ENCODE measurements at regions not wholly inside any gene's neighbourhood (a gene's known extent, or its start where the extent isn't known, plus 50 kb on each side); places are given as distances from the start of the nearest gene placed in this dataset.

- TF ChIP-seq ZBTB7A (IDR thresholded peaks at IDR 0.05; ENCODE audit: low read depth) (no peak), USF1 (IDR thresholded peaks at IDR 0.05) (no peak), RAD21 (IDR thresholded peaks at IDR 0.05; ENCODE audit: low read depth) (no peak), FOXM1 (IDR thresholded peaks at IDR 0.05; ENCODE audit: borderline replicate concordance, low read depth) (no peak)
These were observed 1410.1 kb upstream of the ATXN8OS start for GRCh38 chr13:68697551-68697950.

GRCh38 chr13:68696907-68697306 lies 1410.7 kb upstream of the ATXN8OS start:
- TF ChIP-seq NFIC (IDR thresholded peaks at IDR 0.05) = no peak
- no peak for TF ChIP-seq TAF1 (IDR thresholded peaks at IDR 0.05; ENCODE audit: low read depth)
- TF ChIP-seq CREB1 (IDR thresholded peaks at IDR 0.05; ENCODE audit: low read depth) = no peak
- no peak for TF ChIP-seq YY1 (IDR thresholded peaks at IDR 0.05; ENCODE audit: low read depth)
- no peak for TF ChIP-seq EP300 (IDR thresholded peaks at IDR 0.05; ENCODE audit: borderline replicate concordance)
- TF ChIP-seq ZBTB7A (IDR thresholded peaks at IDR 0.05; ENCODE audit: low read depth) = no peak
- no peak for TF ChIP-seq FOXM1 (IDR thresholded peaks at IDR 0.05; ENCODE audit: borderline replicate concordance, low read depth)
- no peak for TF ChIP-seq TEAD4 (IDR thresholded peaks at IDR 0.05)

GRCh38 chr13:68692049-68692448 lies 1415.6 kb upstream of the ATXN8OS start:
- TF ChIP-seq USF1 (IDR thresholded peaks at IDR 0.05) = no peak
- no peak for TF ChIP-seq ZBTB7A (IDR thresholded peaks at IDR 0.05; ENCODE audit: low read depth)
- TF ChIP-seq FOXM1 (IDR thresholded peaks at IDR 0.05; ENCODE audit: borderline replicate concordance, low read depth) = no peak
- no peak for TF ChIP-seq EP300 (IDR thresholded peaks at IDR 0.05; ENCODE audit: borderline replicate concordance)
- no peak for TF ChIP-seq RAD21 (IDR thresholded peaks at IDR 0.05; ENCODE audit: low read depth)
- TF ChIP-seq YY1 (IDR thresholded peaks at IDR 0.05; ENCODE audit: low read depth) = no peak
- no peak for TF ChIP-seq CEBPB (IDR thresholded peaks at IDR 0.05)
- TF ChIP-seq MAX (IDR thresholded peaks at IDR 0.05) = no peak
- no peak for TF ChIP-seq NFIC (IDR thresholded peaks at IDR 0.05)
- no peak for TF ChIP-seq REST (IDR thresholded peaks at IDR 0.05; ENCODE audit: low read depth)
- TF ChIP-seq TCF12 (IDR thresholded peaks at IDR 0.05; ENCODE audit: low read depth) = no peak
- no peak for TF ChIP-seq CREB1 (IDR thresholded peaks at IDR 0.05; ENCODE audit: low read depth)
- no peak for TF ChIP-seq TAF1 (IDR thresholded peaks at IDR 0.05; ENCODE audit: low read depth)
- no peak for TF ChIP-seq EGR1 (IDR thresholded peaks at IDR 0.05)

GRCh38 chr13:68690567-68690966 lies 1417.1 kb upstream of the ATXN8OS start:
- TF ChIP-seq REST (IDR thresholded peaks at IDR 0.05; ENCODE audit: low read depth) = no peak
- no peak for TF ChIP-seq CEBPB (IDR thresholded peaks at IDR 0.05)
- no peak for TF ChIP-seq TEAD4 (IDR thresholded peaks at IDR 0.05)
- TF ChIP-seq USF1 (IDR thresholded peaks at IDR 0.05) = no peak
- no peak for TF ChIP-seq EGR1 (IDR thresholded peaks at IDR 0.05)
- TF ChIP-seq FOXM1 (IDR thresholded peaks at IDR 0.05; ENCODE audit: borderline replicate concordance, low read depth) = no peak
- TF ChIP-seq NFIC (IDR thresholded peaks at IDR 0.05) = no peak
- TF ChIP-seq YY1 (IDR thresholded peaks at IDR 0.05; ENCODE audit: low read depth) = no peak
- no peak for TF ChIP-seq MAX (IDR thresholded peaks at IDR 0.05)
- TF ChIP-seq TCF12 (IDR thresholded peaks at IDR 0.05; ENCODE audit: low read depth) = no peak
- TF ChIP-seq CREB1 (IDR thresholded peaks at IDR 0.05; ENCODE audit: low read depth) = no peak
- TF ChIP-seq ZBTB7A (IDR thresholded peaks at IDR 0.05; ENCODE audit: low read depth) = no peak
- no peak for TF ChIP-seq EP300 (IDR thresholded peaks at IDR 0.05; ENCODE audit: borderline replicate concordance)
- no peak for TF ChIP-seq TAF1 (IDR thresholded peaks at IDR 0.05; ENCODE audit: low read depth)
- no peak for TF ChIP-seq RAD21 (IDR thresholded peaks at IDR 0.05; ENCODE audit: low read depth)

GRCh38 chr13:68676513-68677115 lies 1431.0 kb upstream of the ATXN8OS start:
- TF ChIP-seq FOXM1 (IDR thresholded peaks at IDR 0.05; ENCODE audit: borderline replicate concordance, low read depth) (no peak), CEBPB (IDR thresholded peaks at IDR 0.05) (no peak), TCF12 (IDR thresholded peaks at IDR 0.05; ENCODE audit: low read depth) (no peak), TAF1 (IDR thresholded peaks at IDR 0.05; ENCODE audit: low read depth) (no peak), RAD21 (IDR thresholded peaks at IDR 0.05; ENCODE audit: low read depth) (no peak), REST (IDR thresholded peaks at IDR 0.05; ENCODE audit: low read depth) (no peak), YY1 (IDR thresholded peaks at IDR 0.05; ENCODE audit: low read depth) (no peak), TEAD4 (IDR thresholded peaks at IDR 0.05) (no peak), NFIC (IDR thresholded peaks at IDR 0.05) (no peak), EP300 (IDR thresholded peaks at IDR 0.05; ENCODE audit: borderline replicate concordance) (no peak), ZBTB7A (IDR thresholded peaks at IDR 0.05; ENCODE audit: low read depth) (no peak), EGR1 (IDR thresholded peaks at IDR 0.05) (no peak), CREB1 (IDR thresholded peaks at IDR 0.05; ENCODE audit: low read depth) (no peak), MAX (IDR thresholded peaks at IDR 0.05) (no peak), USF1 (IDR thresholded peaks at IDR 0.05) (no peak)
